H9 (cell line): ENCODE measurements at regions not wholly inside any gene's neighbourhood (a gene's known extent, or its start where the extent isn't known, plus 50 kb on each side); places are given as distances from the start of the nearest gene placed in this dataset.

Experiments used
- DNase-seq: peaks from one replicate; pipeline ENCODE4 v3.0.0-alpha.2; 2017
- H2AFZ ChIP-seq: one replicate; pipeline ENCODE4 v1.6.1; 2013; ENCODE audit warnings: mild to moderate bottlenecking, low read length, control low read depth, moderate library complexity
- H2AK5ac ChIP-seq: 2 replicates; pipeline ENCODE4 v1.6.1; 2013; ENCODE audit warnings: low read length, control low read depth, mixed read lengths; ENCODE audit not compliant: insufficient read length
- H2BK120ac ChIP-seq: one replicate; pipeline ENCODE4 v1.6.1; 2013; ENCODE audit warnings: low read depth, mild to moderate bottlenecking, low read length, control low read depth, inconsistent platforms; ENCODE audit not compliant: poor library complexity, severe bottlenecking
- H2BK12ac ChIP-seq: 2 replicates; pipeline ENCODE4 v1.6.1; 2013; ENCODE audit warnings: low read length, control low read depth, mixed read lengths, low read depth; ENCODE audit not compliant: insufficient read length
- H2BK15ac ChIP-seq: 2 replicates; pipeline ENCODE4 v1.6.1; 2013; ENCODE audit warnings: low read depth, low read length, control low read depth
- H2BK20ac ChIP-seq: one replicate; pipeline ENCODE4 v1.6.1; 2013; ENCODE audit warnings: low read depth, mild to moderate bottlenecking, low read length, control low read depth, inconsistent platforms; ENCODE audit not compliant: poor library complexity, severe bottlenecking
- H2BK5ac ChIP-seq: 2 replicates; pipeline ENCODE4 v1.6.1; 2013; ENCODE audit warnings: low read length, control low read depth, mixed read lengths; ENCODE audit not compliant: insufficient read length
- H3K14ac ChIP-seq: 2 replicates; pipeline ENCODE4 v1.6.1; 2013; ENCODE audit warnings: low read length, control low read depth; ENCODE audit not compliant: insufficient read depth
- H3K18ac ChIP-seq: 2 replicates; pipeline ENCODE4 v1.6.1; 2013; ENCODE audit warnings: low read depth, mild to moderate bottlenecking, mixed read lengths, low read length, control low read depth; ENCODE audit not compliant: insufficient read length
- H3K23ac ChIP-seq: 2 replicates; pipeline ENCODE4 v1.6.1; 2013; ENCODE audit warnings: low read length, control low read depth, mixed read lengths, low read depth; ENCODE audit not compliant: insufficient read length
- H3K23me2 ChIP-seq: 2 replicates; pipeline ENCODE4 v1.6.1; 2013; ENCODE audit warnings: low read depth, mild to moderate bottlenecking, mixed read lengths, low read length, control low read depth; ENCODE audit not compliant: insufficient read length, poor library complexity, severe bottlenecking
- H3K27ac ChIP-seq: 2 replicates; pipeline ENCODE4 v1.5.1; 2013; ENCODE audit warnings: low read length, control low read depth, mixed read lengths, low read depth; ENCODE audit not compliant: insufficient read length
- H3K27me3 ChIP-seq: 2 replicates; pipeline ENCODE4 v1.6.1; 2013; ENCODE audit warnings: low read length, control low read depth, inconsistent platforms; ENCODE audit not compliant: insufficient read depth
- H3K4ac ChIP-seq: 2 replicates; pipeline ENCODE4 v1.6.1; 2013; ENCODE audit warnings: low read depth, mild to moderate bottlenecking, control low read depth, inconsistent platforms, low read length, moderate library complexity
- H3K4me1 ChIP-seq: 2 replicates; pipeline ENCODE4 v1.6.1; 2013; ENCODE audit warnings: low read length, control low read depth, inconsistent platforms; ENCODE audit not compliant: insufficient read depth
- H3K4me2 ChIP-seq: 2 replicates; pipeline ENCODE4 v1.6.1; 2013; ENCODE audit warnings: low read length, control low read depth, mixed read lengths; ENCODE audit not compliant: insufficient read length, insufficient read depth
- H3K56ac ChIP-seq: 2 replicates; pipeline ENCODE4 v1.6.1; 2013; ENCODE audit warnings: low read depth, mild to moderate bottlenecking, mixed read lengths, low read length, control low read depth; ENCODE audit not compliant: insufficient read length
- H3K79me1 ChIP-seq: 2 replicates; pipeline ENCODE4 v1.6.1; 2013; ENCODE audit warnings: low read depth, mild to moderate bottlenecking, moderate library complexity, low read length, control low read depth, inconsistent platforms; ENCODE audit not compliant: insufficient read depth, poor library complexity, severe bottlenecking
- H3K79me2 ChIP-seq: 2 replicates; pipeline ENCODE4 v1.6.1; 2013; ENCODE audit warnings: low read length, control low read depth, inconsistent platforms; ENCODE audit not compliant: insufficient read depth
- H3K9ac ChIP-seq: 2 replicates; pipeline ENCODE4 v1.6.1; 2013; ENCODE audit warnings: low read length, control low read depth, mixed read lengths; ENCODE audit not compliant: insufficient read length; ENCODE audit errors: extremely low read depth
- H3K9me3 ChIP-seq: one replicate; pipeline ENCODE4 v1.6.1; 2013; ENCODE audit warnings: low read depth, low read length, inconsistent platforms; ENCODE audit not compliant: control insufficient read depth
- H3T11ph ChIP-seq: one replicate; pipeline ENCODE4 v1.6.1; 2013; ENCODE audit warnings: mild to moderate bottlenecking, low read length, control low read depth, inconsistent platforms
- H4K20me1 ChIP-seq: one replicate; pipeline ENCODE4 v1.6.1; 2013; ENCODE audit not compliant: control insufficient read depth, insufficient read length, insufficient read depth
- H4K5ac ChIP-seq: 2 replicates; pipeline ENCODE4 v1.6.1; 2013; ENCODE audit warnings: low read depth, mild to moderate bottlenecking, mixed read lengths, low read length, control low read depth; ENCODE audit not compliant: insufficient read length
- H4K8ac ChIP-seq: replicated peaks from 2 replicates; pipeline ENCODE4 v1.6.1; 2013; ENCODE audit warnings: low read length, control low read depth, mixed read lengths, low read depth; ENCODE audit not compliant: insufficient read length
- H4K91ac ChIP-seq: 2 replicates; pipeline ENCODE4 v1.6.1; 2013; ENCODE audit warnings: low read depth, mild to moderate bottlenecking, moderate library complexity, mixed read lengths, low read length, control low read depth; ENCODE audit not compliant: insufficient read length
- H3K27ac Mint-ChIP-seq, 3 experiments: 2 replicates in 2 of 3; 3 replicates in 1 of 3; pipeline ENCODE4 v1.8.0; 2020 to 2021; ENCODE audit warnings: mixed read lengths in 3 of 3, mild to moderate bottlenecking in 1 of 3, moderate library complexity in 1 of 3
- H3K27me3 Mint-ChIP-seq: 2 replicates; pipeline ENCODE4 v1.8.0; 2021; ENCODE audit warnings: low read depth, mild to moderate bottlenecking, moderate library complexity, mixed read lengths
- H3K36me3 Mint-ChIP-seq, 3 experiments: 2 replicates in 2 of 3; 3 replicates in 1 of 3; pipeline ENCODE4 v1.8.0; 2020 to 2021; ENCODE audit warnings: low read depth in 3 of 3, mixed read lengths in 3 of 3; ENCODE audit not compliant: insufficient read depth in 1 of 3
- H3K4me1 Mint-ChIP-seq, 2 experiments: 2 replicates each; pipeline ENCODE4 v1.8.0; 2020; ENCODE audit warnings: mixed read lengths in 2 of 2
- H3K4me3 Mint-ChIP-seq, 2 experiments: 2 replicates in 1 of 2; 3 replicates in 1 of 2; pipeline ENCODE4 v1.8.0; 2020 to 2021; ENCODE audit warnings: mild to moderate bottlenecking in 2 of 2, mixed read lengths in 2 of 2, moderate library complexity in 1 of 2
- H3K9me3 Mint-ChIP-seq, 2 experiments: 2 replicates in 1 of 2; 3 replicates in 1 of 2; pipeline ENCODE4 v1.8.0; 2020; ENCODE audit warnings: mild to moderate bottlenecking in 2 of 2, mixed read lengths in 2 of 2, moderate library complexity in 1 of 2
- CTCF ChIP-seq: fragments of 200-600 bp; sonication (generic); conservative IDR thresholded peaks from 3 replicates; pipeline ENCODE4 v1.8.0; 2021; ENCODE audit warnings: antibody characterized with exemption, mild to moderate bottlenecking
- WGBS: extraction: QIAGEN DNeasy Blood & Tissue Kit; methylation state at CpG from one replicate; pipeline ENCODE4 v1.1.7; 2013; ENCODE audit warnings: missing lambda C conversion rate, low lambda C conversion rate, mixed read lengths; ENCODE audit not compliant: insufficient read length; ENCODE audit errors: extremely low coverage; 5-methylcytosine and 5-hydroxymethylcytosine counted together

GRCh38 chr2:236517251-236518031 is 52.2 kb upstream of the ACKR3 start:
- WGBS = no CpG with 5 or more reads among the region's 11 CpGs
- Mint-ChIP-seq H3K4me3 (no peak overlapping the region), H3K27ac (no peak overlapping the region), H3K9me3 (peaks cover 2% of the 10 kb centered on the region in 2 experiments; a peak in 2 of 5 replicates), H3K36me3 (no peaks in the 10 kb centered on the region; a peak in 1 of 7 replicates), H3K27me3 (peaks cover 6% of the 10 kb centered on the region), H3K4me1 (peaks cover 0 to under 1% of the 10 kb centered on the region in 2 experiments; a peak in 2 of 4 replicates)
- Histone ChIP-seq H3K4ac (no peak overlapping the region), H2BK15ac (no peak overlapping the region), H3K9me3 (no peaks in the 10 kb centered on the region), H3K79me2 (no peaks in the 10 kb centered on the region), H2AFZ (no peak overlapping the region), H3K14ac (no peak overlapping the region), H3K4me2 (no peak overlapping the region), H4K91ac (no peak overlapping the region), H2BK5ac (no peak overlapping the region), H3K4me1 (no peaks in the 10 kb centered on the region), H3K23ac (no peak overlapping the region), H2AK5ac (no peak overlapping the region), H2BK120ac (no peak overlapping the region), H3K23me2 (no peaks in the 10 kb centered on the region), H2BK20ac (no peak overlapping the region), H2BK12ac (no peak overlapping the region), H3K56ac (no peak overlapping the region), H4K8ac (no peak overlapping the region), H3K18ac (no peak overlapping the region), H4K5ac (no peak overlapping the region), H4K20me1 (no peaks in the 10 kb centered on the region), H3T11ph (no peak overlapping the region), H3K9ac (no peak overlapping the region), H3K79me1 (no peaks in the 10 kb centered on the region), H3K27ac (no peak overlapping the region), H3K27me3 (no peaks in the 10 kb centered on the region)
- DNase-seq = no peak
- TF ChIP-seq CTCF = no peak
